K562 (cell line): ENCODE measurements at regions not wholly inside any gene's neighbourhood (a gene's known extent, or its start where the extent isn't known, plus 50 kb on each side); places are given as distances from the start of the nearest gene placed in this dataset.
"Not testable (repeated sequence)": the region's sequence is repeated elsewhere in the genome, so short reads cannot be mapped to it uniquely, and the experiment has no call there.

Experiments used
- ATAC-seq: fragments of 200-7000 bp; cut with Tn5 transposase; 3 replicates; pipeline ENCODE4 v1.9.1; 2020; ENCODE audit warnings: moderate library complexity
- BruUV-seq: library from RNA; stranded (reverse); fragments of 400-500 nt; replicated peaks from 2 replicates; lab custom pipeline; 2021; lab: Mats Ljungman, UMichigan
- CTCF ChIA-PET: fragments of 300-600 bp; formaldehyde crosslinking; extraction: SDS; loops from one replicate; lab custom pipeline; 2021; ENCODE audit warnings: low intra/inter-chr PET ratio; lab: Yijun Ruan, JAX
- POLR2A ChIA-PET: fragments of 300-600, 350-650 bp; sonication (Branson Sonifier 250); formaldehyde crosslinking; extraction: SDS; loops from one replicate; lab custom pipeline; 2021; ENCODE audit warnings: antibody characterized with exemption, inconsistent platforms; lab: Yijun Ruan, JAX
- DNase-seq, 4 experiments: peaks; one replicate each; pipeline versions ENCODE4 v3.0.0 to v3.0.0-alpha.2; 2011 to 2018; ENCODE audit warnings: low spot score in 3 of 4, mixed read lengths in 3 of 4; ENCODE audit errors: extremely low read depth in 1 of 4
- FAIRE-seq: peaks from 2 replicates; lab custom pipeline; 2011; peaks lifted over from hg19 to GRCh38; lab: Jason Lieb, UNC
- H2AFZ ChIP-seq: 2 replicates; pipeline ENCODE4 v1.6.0; 2011; ENCODE audit warnings: low read depth, low read length, control low read depth, inconsistent platforms
- H3K27ac ChIP-seq: fragments of 200-600 bp; 3 replicates; pipeline ENCODE4 v1.8.0; 2011; ENCODE audit warnings: low read depth, mild to moderate bottlenecking, control low read depth, inconsistent platforms, low read length, moderate library complexity, mixed read lengths; ENCODE audit errors: extremely low read depth
- H3K27me3 ChIP-seq, 2 experiments: fragments of 300-600 bp in 1 of 2; 2 replicates in 1 of 2; 3 replicates in 1 of 2; pipeline versions ENCODE4 v1.6.0 to v1.8.0; 2011; ENCODE audit warnings: inconsistent platforms in 2 of 2, low read length in 2 of 2, mild to moderate bottlenecking in 1 of 2, mixed read lengths in 1 of 2, moderate library complexity in 1 of 2; ENCODE audit not compliant: control insufficient read depth in 2 of 2, insufficient read depth in 2 of 2
- H3K36me3 ChIP-seq: fragments of 300-600 bp; 3 replicates; pipeline ENCODE4 v1.8.0; 2011; ENCODE audit warnings: mild to moderate bottlenecking, low read length, inconsistent platforms; ENCODE audit not compliant: control insufficient read depth, insufficient read depth
- H3K4me1 ChIP-seq, 2 experiments: fragments of 200-600 bp in 1 of 2; replicated peaks in 1 of 2; 2 replicates in 1 of 2; 3 replicates in 1 of 2; pipeline versions ENCODE4 v1.5.1 to v1.8.0; 2011; ENCODE audit warnings: inconsistent platforms in 2 of 2, low read length in 2 of 2, mild to moderate bottlenecking in 1 of 2, mixed read lengths in 1 of 2, moderate library complexity in 1 of 2; ENCODE audit not compliant: control insufficient read depth in 2 of 2, insufficient read depth in 2 of 2
- H3K4me2 ChIP-seq: 2 replicates; pipeline ENCODE4 v1.6.1; 2011; ENCODE audit warnings: low read length, control low read depth, inconsistent platforms, mixed read lengths; ENCODE audit not compliant: insufficient read depth
- H3K4me3 ChIP-seq: fragments of 200-600 bp; sonication (generic), shearing (Covaris generic); 2 replicates; pipeline ENCODE4 v1.5.1; 2016; ENCODE audit warnings: control low read depth, inconsistent platforms
- H3K79me2 ChIP-seq: fragments of 200-600 bp; 3 replicates; pipeline ENCODE4 v1.8.0; 2011; ENCODE audit warnings: low read length, inconsistent platforms; ENCODE audit not compliant: control insufficient read depth, insufficient read depth
- H3K9ac ChIP-seq, 2 experiments: 2 replicates each; pipeline versions ENCODE4 v1.6.0 to v1.6.1; 2011; ENCODE audit warnings: low read depth in 2 of 2, low read length in 2 of 2, control low read depth in 1 of 2, inconsistent platforms in 1 of 2, mild to moderate bottlenecking in 1 of 2, mixed read lengths in 1 of 2; ENCODE audit not compliant: insufficient read depth in 1 of 2
- H3K9me1 ChIP-seq: one replicate; pipeline ENCODE4 v1.6.0; 2011; ENCODE audit warnings: inconsistent platforms, mild to moderate bottlenecking, low read length, moderate library complexity; ENCODE audit not compliant: control insufficient read depth, insufficient read depth
- H3K9me3 ChIP-seq: replicated peaks from 2 replicates; pipeline ENCODE4 v1.5.1; 2011; ENCODE audit warnings: low read depth, low read length, inconsistent platforms; ENCODE audit not compliant: control insufficient read depth, insufficient read depth
- H4K20me1 ChIP-seq: replicated peaks from 2 replicates; pipeline ENCODE4 v1.6.1; 2011; ENCODE audit warnings: low read length, inconsistent platforms, mixed read lengths; ENCODE audit not compliant: control insufficient read depth, insufficient read depth
- ATF4 ChIP-seq: fragments of 450-650 bp; formaldehyde crosslinking; IDR thresholded peaks from 2 replicates; pipeline ENCODE4 v1.4.0; 2022; ENCODE audit warnings: mild to moderate bottlenecking, moderate library complexity
- CTBP1 ChIP-seq: fragments of 450-650 bp; IDR thresholded peaks from 2 replicates; pipeline ENCODE4 v1.6.1; 2016; ENCODE audit warnings: borderline replicate concordance
- FIP1L1 ChIP-seq: fragments of 200-400 bp; formaldehyde crosslinking; IDR thresholded peaks from 2 replicates; pipeline ENCODE4 v1.6.1; 2018; ENCODE audit warnings: mild to moderate bottlenecking, low read depth, low read length; ENCODE audit not compliant: poor library complexity, severe bottlenecking
- FOXK2 ChIP-seq, 2 experiments: fragments of 450-650 bp; IDR thresholded peaks in 1 of 2; conservative IDR thresholded peaks in 1 of 2; 2 replicates each; pipeline ENCODE4 v1.6.1; 2016; ENCODE audit warnings: low read depth in 2 of 2, mild to moderate bottlenecking in 1 of 2
- FOXM1 ChIP-seq, 2 experiments: fragments of 450-650 bp in 1 of 2; sonication (generic) in 1 of 2; formaldehyde crosslinking in 1 of 2; IDR thresholded peaks; 2 replicates each; pipeline versions ENCODE4 v1.6.1 to v1.9.0; 2017 to 2022; ENCODE audit warnings: low read depth in 2 of 2, mild to moderate bottlenecking in 2 of 2, missing genetic modification reagents in 1 of 2, moderate library complexity in 1 of 2
- FUS ChIP-seq: fragments of 200-400 bp; formaldehyde crosslinking; optimal IDR thresholded peaks from 2 replicates; pipeline ENCODE3; 2017; ENCODE audit warnings: low read depth, low read length
- MTA2 ChIP-seq: fragments of 450-650 bp; IDR thresholded peaks from 2 replicates; pipeline ENCODE4 v1.6.1; 2016; ENCODE audit warnings: low read depth
- MYNN ChIP-seq, 2 experiments: sonication (generic); formaldehyde crosslinking in 1 of 2; IDR thresholded peaks; 2 replicates each; pipeline versions ENCODE4 v1.5.0 to v1.6.1; 2016 to 2020; ENCODE audit warnings: antibody characterized with exemption in 1 of 2, missing genetic modification reagents in 1 of 2
- NR1H2 ChIP-seq: sonication (generic); formaldehyde crosslinking; IDR thresholded peaks from 2 replicates; pipeline ENCODE4 v1.4.0; 2020; ENCODE audit warnings: mild to moderate bottlenecking, missing genetic modification reagents
- NRF1 ChIP-seq, 2 experiments: fragments of 450-650 bp; IDR thresholded peaks in 1 of 2; conservative IDR thresholded peaks in 1 of 2; 2 replicates each; pipeline ENCODE4 v1.6.1; 2014; ENCODE audit warnings: mild to moderate bottlenecking in 2 of 2
- OTX1 ChIP-seq: fragments of 450-650 bp; formaldehyde crosslinking; IDR thresholded peaks from 2 replicates; pipeline ENCODE4 v1.4.0; 2022; ENCODE audit warnings: mild to moderate bottlenecking
- POLR2AphosphoS2 ChIP-seq: IDR thresholded peaks from 2 replicates; pipeline ENCODE4 v1.6.1; 2012; ENCODE audit warnings: low read length, improper control_type of control experiment
- SAFB2 ChIP-seq: fragments of 200-400 bp; formaldehyde crosslinking; IDR thresholded peaks from 2 replicates; pipeline ENCODE4 v1.6.1; 2018; ENCODE audit warnings: borderline replicate concordance, low read length, low read depth, moderate library complexity; ENCODE audit not compliant: severe bottlenecking
- XRCC4 ChIP-seq: IDR thresholded peaks from one replicate; pipeline ENCODE4 v1.6.1; 2011; ENCODE audit not compliant: insufficient read depth, insufficient read length; ENCODE audit errors: extremely low read depth
- ZNF717 ChIP-seq: fragments of 250-450 bp; sonication (Bioruptor Pico); IDR thresholded peaks from 2 replicates; pipeline ENCODE4 v1.5.0; 2021
- WGBS: fragments of 100-300 bp; shearing (Covaris generic); methylation state at CpG from one replicate; pipeline ENCODE4 v1.1.6; 2016; ENCODE audit warnings: low coverage, mixed read lengths; ENCODE audit not compliant: insufficient coverage; ENCODE audit errors: missing lambda C conversion rate; 5-methylcytosine and 5-hydroxymethylcytosine counted together
- in situ Hi-C: fragments of 300-500 bp; cut with MboI; formaldehyde crosslinking; loops from 4 replicates; pipeline ENCODE4 v1.15.0; 2018; ENCODE audit warnings: inconsistent platforms, mixed read lengths
- intact Hi-C: fragments of 100-400 bp; cut with micrococcal nuclease; formaldehyde crosslinking; loops from 2 replicates; pipeline ENCODE4 v1.14.2; 2022

- in situ Hi-C loops, H3K4me2 ChIP-seq, H3K36me3 ChIP-seq, H4K20me1 ChIP-seq, DNase-seq, ATAC-seq, H2AFZ ChIP-seq, H3K27ac ChIP-seq, BruUV-seq, H3K79me2 ChIP-seq, intact Hi-C loops, FAIRE-seq, H3K4me1 ChIP-seq, H3K9ac ChIP-seq, H3K4me3 ChIP-seq, CTCF ChIA-PET, H3K9me1 ChIP-seq, H3K9me3 ChIP-seq: not testable (repeated sequence)
- POLR2A ChIA-PET: interaction anchor here (0.6 kb wide), 1 partner anchor 426 kb away, joined by 3 read pairs; no protein-coding TSS in a partner anchor
- 21% methylated on average over 7 of the region's 9 CpGs for WGBS
- H3K27me3 ChIP-seq: peaks cover 0 to 17% of the 10 kb centered on the region in 2 experiments; a peak in 2 of 5 replicates
These were observed 124.0 kb upstream of the PRR20G start for GRCh38 chr3:127411875-127412274.

- CTCF ChIA-PET: no interaction called here
- no peak overlapping the region for H3K9ac ChIP-seq
- no peaks in the 10 kb centered on the region for H3K9me1 ChIP-seq
- WGBS: 0% methylated on average over 2 of the region's 4 CpGs
- FAIRE-seq (peak; percentile 91), ATAC-seq (peak; percentile 97), DNase-seq (peak; percentile 69 to 88 (median 72))
- no peaks in the 10 kb centered on the region for H3K9me3 ChIP-seq
- H2AFZ ChIP-seq: no peak overlapping the region
- intact Hi-C loops: no loop called here
- H3K27ac ChIP-seq: no peak overlapping the region
- peaks cover 6% of the 10 kb centered on the region; the same call in 1 of the 2 replicates for H4K20me1 ChIP-seq
- in situ Hi-C loops: no loop called here
- no peak overlapping the region for H3K4me3 ChIP-seq
- peaks cover 4 to 5% of the 10 kb centered on the region in 2 experiments; a peak in 3 of 5 replicates for H3K4me1 ChIP-seq
- POLR2A ChIA-PET: interaction anchor here (0.6 to 0.8 kb wide), 2 partner anchors 13 to 425 kb away, joined by 3 to 4 read pairs; no protein-coding TSS in a partner anchor
- no TSS peak for BruUV-seq
- H3K27me3 ChIP-seq: peaks cover 0 to 17% of the 10 kb centered on the region in 2 experiments; a peak in 2 of 5 replicates
- H3K4me2 ChIP-seq: no peak overlapping the region
- no peaks in the 10 kb centered on the region for H3K36me3 ChIP-seq
- H3K79me2 ChIP-seq: no peaks in the 10 kb centered on the region
- TF ChIP-seq FUS (no peak), MYNN (IDR thresholded peaks at IDR 0.05) (no peak), MYNN (CRISPR knock-in tag; IDR thresholded peaks at IDR 0.05) (no peak), FOXK2 (conservative IDR thresholded peaks at IDR 0.05 in 1 of 2, IDR thresholded peaks at IDR 0.05 in 1 of 2; ENCODE audit: low read depth in 2 of 2) (no peak), POLR2AphosphoS2 (no peak), ZNF717 (no peak), OTX1 (no peak), FOXM1 (IDR thresholded peaks at IDR 0.05; ENCODE audit: low read depth) (no peak), FOXM1 (CRISPR knock-in tag; IDR thresholded peaks at IDR 0.05; ENCODE audit: low read depth) (no peak), CTBP1 (0 out of 2 replicates have a peak, but pooled peaks have one; percentile 32), FIP1L1 (no peak), ATF4 (CRISPR knock-in tag) (no peak), NR1H2 (CRISPR knock-in tag) (no peak), MTA2 (peak; percentile 72), XRCC4 (no peak), SAFB2 (no peak), NRF1 (conservative IDR thresholded peaks at IDR 0.05 in 1 of 2, IDR thresholded peaks at IDR 0.05 in 1 of 2) (no peak)
These were observed 123.4 kb upstream of the PRR20G start for GRCh38 chr3:127411083-127411727.
